HG03159 (cell line): ENCODE measurements at regions not wholly inside any gene's neighbourhood (a gene's known extent, or its start where the extent isn't known, plus 50 kb on each side); places are given as distances from the start of the nearest gene placed in this dataset.

ENCODE experiments used
- ATAC-seq: cut with Tn5 transposase; IDR thresholded peaks from one replicate; pipeline ENCODE4 v1.9.1; 2021; ENCODE audit warnings: mild to moderate bottlenecking, moderate library complexity; ENCODE audit not compliant: unreplicated experiment

- no peak for ATAC-seq
Observed at GRCh38 chrX:42530027-42530426, 247.9 kb downstream of the PPP1R2C start.

- ATAC-seq = no peak
Observed at GRCh38 chrX:42524379-42524778, 253.6 kb downstream of the PPP1R2C start.

GRCh38 chrX:42519666-42520231 is 258.2 kb downstream of the PPP1R2C start:
- no peak for ATAC-seq

- no peak for ATAC-seq
Observed at GRCh38 chrX:42515939-42516338, 262.0 kb downstream of the PPP1R2C start.

- no peak for ATAC-seq
Observed at GRCh38 chrX:42505016-42505415, 272.9 kb downstream of the PPP1R2C start.

- no peak for ATAC-seq
Observed at GRCh38 chrX:42499620-42500019, 278.3 kb downstream of the PPP1R2C start.

GRCh38 chrX:42497356-42497755 is 280.6 kb downstream of the PPP1R2C start:
- ATAC-seq = no peak

GRCh38 chrX:42496239-42496638 is 281.7 kb downstream of the PPP1R2C start:
- ATAC-seq = no peak

GRCh38 chrX:42495139-42495538 is 282.8 kb downstream of the PPP1R2C start:
- no peak for ATAC-seq

- ATAC-seq = no peak
Observed at GRCh38 chrX:42491137-42491907, 286.6 kb downstream of the PPP1R2C start.

- no peak for ATAC-seq
Observed at GRCh38 chrX:42490111-42490510, 287.9 kb downstream of the PPP1R2C start.

- ATAC-seq = no peak
Observed at GRCh38 chrX:42485601-42486000, 292.4 kb downstream of the PPP1R2C start.

GRCh38 chrX:42484233-42484632 is 293.7 kb downstream of the PPP1R2C start:
- no peak for ATAC-seq

- ATAC-seq = no peak
Observed at GRCh38 chrX:42477396-42477795, 300.6 kb downstream of the PPP1R2C start.

- ATAC-seq = no peak
Observed at GRCh38 chrX:42472727-42473126, 305.2 kb downstream of the PPP1R2C start.

GRCh38 chrX:42466332-42467046 is 311.5 kb downstream of the PPP1R2C start:
- ATAC-seq = no peak

GRCh38 chrX:42465821-42466220 is 312.1 kb downstream of the PPP1R2C start:
- no peak for ATAC-seq

- ATAC-seq = no peak
Observed at GRCh38 chrX:42463706-42464490, 314.1 kb downstream of the PPP1R2C start.

- no peak for ATAC-seq
Observed at GRCh38 chrX:42462917-42463316, 315.0 kb downstream of the PPP1R2C start.

GRCh38 chrX:42460706-42461105 is 317.3 kb downstream of the PPP1R2C start:
- ATAC-seq = no peak

GRCh38 chrX:42459735-42460134 is 318.2 kb downstream of the PPP1R2C start:
- ATAC-seq = no peak
